ENCODE measurements at regions not wholly inside any gene's neighbourhood (a gene's known extent, or its start where the extent isn't known, plus 50 kb on each side); places are given as distances from the start of the nearest gene placed in this dataset.

DNA sequence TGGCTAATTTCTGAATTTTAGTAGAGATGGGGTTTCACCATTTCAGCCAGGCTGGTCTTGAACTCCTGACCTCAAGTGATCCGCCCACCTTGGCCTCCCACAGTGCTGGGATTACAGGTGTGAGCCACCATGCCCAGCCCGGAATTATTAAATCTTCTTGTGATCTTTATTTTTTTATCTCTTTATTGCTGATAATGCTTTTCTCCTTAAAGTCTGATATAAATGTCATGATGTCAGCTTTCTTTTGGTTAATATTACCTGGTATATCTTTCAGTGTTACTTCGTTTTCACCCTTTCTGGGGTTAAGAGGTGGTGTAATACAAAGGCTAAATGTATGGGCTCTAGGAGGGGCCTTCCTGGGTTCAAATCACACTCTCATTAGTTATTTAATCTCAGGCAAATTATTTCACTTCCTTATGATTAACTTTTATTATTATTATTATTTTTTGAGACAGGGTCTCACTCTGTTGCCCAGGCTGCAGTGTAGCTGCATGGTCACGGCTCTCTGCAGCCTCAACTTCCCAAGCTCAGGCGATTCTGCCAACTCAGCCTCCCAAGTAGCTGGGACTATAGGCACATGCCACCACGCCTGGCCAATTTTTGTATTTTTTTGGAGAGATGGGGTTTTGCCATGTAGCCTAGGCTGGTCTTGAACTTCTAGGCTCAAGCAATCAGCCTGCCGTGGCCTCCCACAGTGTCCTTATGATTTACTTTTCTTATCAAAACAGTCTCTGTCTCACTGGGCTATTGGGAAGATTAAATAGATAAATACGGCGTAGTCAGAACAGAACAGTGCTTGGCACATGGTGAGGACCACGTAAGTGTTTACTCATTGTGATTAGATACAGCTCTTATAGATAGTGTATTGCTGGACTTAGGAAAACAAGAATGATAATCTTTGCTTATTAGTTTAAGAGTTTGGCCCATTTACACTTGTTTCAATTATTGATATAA, 216.5 kb downstream of the URB2 start:
- TF ChIP-seq ZBTB48 (tag by site-specific recombination; IDR thresholded peaks at IDR 0.05) = no peak
- TF ChIP-seq, protein P1, sequence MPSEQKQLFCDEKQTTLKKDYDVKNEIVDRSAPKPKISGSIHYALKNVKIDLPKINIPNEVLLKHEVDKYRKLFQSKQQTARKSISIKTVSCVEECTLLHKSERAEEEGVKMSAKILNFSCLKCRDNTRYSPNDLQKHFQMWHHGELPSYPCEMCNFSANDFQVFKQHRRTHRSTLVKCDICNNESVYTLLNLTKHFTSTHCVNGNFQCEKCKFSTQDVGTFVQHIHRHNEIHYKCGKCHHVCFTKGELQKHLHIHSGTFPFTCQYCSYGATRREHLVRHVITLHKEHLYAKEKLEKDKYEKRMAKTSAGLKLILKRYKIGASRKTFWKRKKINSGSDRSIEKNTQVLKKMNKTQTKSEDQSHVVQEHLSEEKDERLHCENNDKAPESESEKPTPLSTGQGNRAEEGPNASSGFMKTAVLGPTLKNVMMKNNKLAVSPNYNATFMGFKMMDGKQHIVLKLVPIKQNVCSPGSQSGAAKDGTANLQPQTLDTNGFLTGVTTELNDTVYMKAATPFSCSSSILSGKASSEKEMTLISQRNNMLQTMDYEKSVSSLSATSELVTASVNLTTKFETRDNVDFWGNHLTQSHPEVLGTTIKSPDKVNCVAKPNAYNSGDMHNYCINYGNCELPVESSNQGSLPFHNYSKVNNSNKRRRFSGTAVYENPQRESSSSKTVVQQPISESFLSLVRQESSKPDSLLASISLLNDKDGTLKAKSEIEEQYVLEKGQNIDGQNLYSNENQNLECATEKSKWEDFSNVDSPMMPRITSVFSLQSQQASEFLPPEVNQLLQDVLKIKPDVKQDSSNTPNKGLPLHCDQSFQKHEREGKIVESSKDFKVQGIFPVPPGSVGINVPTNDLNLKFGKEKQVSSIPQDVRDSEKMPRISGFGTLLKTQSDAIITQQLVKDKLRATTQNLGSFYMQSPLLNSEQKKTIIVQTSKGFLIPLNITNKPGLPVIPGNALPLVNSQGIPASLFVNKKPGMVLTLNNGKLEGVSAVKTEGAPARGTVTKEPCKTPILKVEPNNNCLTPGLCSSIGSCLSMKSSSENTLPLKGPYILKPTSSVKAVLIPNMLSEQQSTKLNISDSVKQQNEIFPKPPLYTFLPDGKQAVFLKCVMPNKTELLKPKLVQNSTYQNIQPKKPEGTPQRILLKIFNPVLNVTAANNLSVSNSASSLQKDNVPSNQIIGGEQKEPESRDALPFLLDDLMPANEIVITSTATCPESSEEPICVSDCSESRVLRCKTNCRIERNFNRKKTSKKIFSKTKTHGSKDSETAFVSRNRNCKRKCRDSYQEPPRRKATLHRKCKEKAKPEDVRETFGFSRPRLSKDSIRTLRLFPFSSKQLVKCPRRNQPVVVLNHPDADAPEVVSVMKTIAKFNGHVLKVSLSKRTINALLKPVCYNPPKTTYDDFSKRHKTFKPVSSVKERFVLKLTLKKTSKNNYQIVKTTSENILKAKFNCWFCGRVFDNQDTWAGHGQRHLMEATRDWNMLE (tag by site-specific recombination; conservative IDR thresholded peaks at IDR 0.05; ENCODE audit: low read depth) = no peak
- TF ChIP-seq, protein P2, sequence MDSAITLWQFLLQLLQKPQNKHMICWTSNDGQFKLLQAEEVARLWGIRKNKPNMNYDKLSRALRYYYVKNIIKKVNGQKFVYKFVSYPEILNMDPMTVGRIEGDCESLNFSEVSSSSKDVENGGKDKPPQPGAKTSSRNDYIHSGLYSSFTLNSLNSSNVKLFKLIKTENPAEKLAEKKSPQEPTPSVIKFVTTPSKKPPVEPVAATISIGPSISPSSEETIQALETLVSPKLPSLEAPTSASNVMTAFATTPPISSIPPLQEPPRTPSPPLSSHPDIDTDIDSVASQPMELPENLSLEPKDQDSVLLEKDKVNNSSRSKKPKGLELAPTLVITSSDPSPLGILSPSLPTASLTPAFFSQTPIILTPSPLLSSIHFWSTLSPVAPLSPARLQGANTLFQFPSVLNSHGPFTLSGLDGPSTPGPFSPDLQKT (IDR thresholded peaks at IDR 0.05; ENCODE audit: borderline replicate concordance, low read depth, low read length) = no peak
- TF ChIP-seq ZNF521 (tag by site-specific recombination; IDR thresholded peaks at IDR 0.05) = no peak
- TF ChIP-seq CTCF (tag by site-specific recombination; IDR thresholded peaks at IDR 0.05) = no peak
- no peak for TF ChIP-seq ZNF561 (tag by site-specific recombination; IDR thresholded peaks at IDR 0.05; ENCODE audit: borderline replicate concordance)
- peak; percentile 91 for TF ChIP-seq ZNF121 (tag by site-specific recombination; IDR thresholded peaks at IDR 0.05)
- TF ChIP-seq ZBTB17 (tag by site-specific recombination; IDR thresholded peaks at IDR 0.05) = no peak
- TF ChIP-seq ZNF146 (tag by site-specific recombination; IDR thresholded peaks at IDR 0.05) = no peak
- TF ChIP-seq, protein P3, sequence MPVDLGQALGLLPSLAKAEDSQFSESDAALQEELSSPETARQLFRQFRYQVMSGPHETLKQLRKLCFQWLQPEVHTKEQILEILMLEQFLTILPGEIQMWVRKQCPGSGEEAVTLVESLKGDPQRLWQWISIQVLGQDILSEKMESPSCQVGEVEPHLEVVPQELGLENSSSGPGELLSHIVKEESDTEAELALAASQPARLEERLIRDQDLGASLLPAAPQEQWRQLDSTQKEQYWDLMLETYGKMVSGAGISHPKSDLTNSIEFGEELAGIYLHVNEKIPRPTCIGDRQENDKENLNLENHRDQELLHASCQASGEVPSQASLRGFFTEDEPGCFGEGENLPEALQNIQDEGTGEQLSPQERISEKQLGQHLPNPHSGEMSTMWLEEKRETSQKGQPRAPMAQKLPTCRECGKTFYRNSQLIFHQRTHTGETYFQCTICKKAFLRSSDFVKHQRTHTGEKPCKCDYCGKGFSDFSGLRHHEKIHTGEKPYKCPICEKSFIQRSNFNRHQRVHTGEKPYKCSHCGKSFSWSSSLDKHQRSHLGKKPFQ (tag by site-specific recombination; IDR thresholded peaks at IDR 0.05) = no peak
- no peak for TF ChIP-seq ZNF311 (tag by site-specific recombination; IDR thresholded peaks at IDR 0.05; ENCODE audit: borderline replicate concordance)
- TF ChIP-seq ZNF830 (tag by site-specific recombination; IDR thresholded peaks at IDR 0.05; ENCODE audit: low read depth) = no peak
- TF ChIP-seq, protein P4, sequence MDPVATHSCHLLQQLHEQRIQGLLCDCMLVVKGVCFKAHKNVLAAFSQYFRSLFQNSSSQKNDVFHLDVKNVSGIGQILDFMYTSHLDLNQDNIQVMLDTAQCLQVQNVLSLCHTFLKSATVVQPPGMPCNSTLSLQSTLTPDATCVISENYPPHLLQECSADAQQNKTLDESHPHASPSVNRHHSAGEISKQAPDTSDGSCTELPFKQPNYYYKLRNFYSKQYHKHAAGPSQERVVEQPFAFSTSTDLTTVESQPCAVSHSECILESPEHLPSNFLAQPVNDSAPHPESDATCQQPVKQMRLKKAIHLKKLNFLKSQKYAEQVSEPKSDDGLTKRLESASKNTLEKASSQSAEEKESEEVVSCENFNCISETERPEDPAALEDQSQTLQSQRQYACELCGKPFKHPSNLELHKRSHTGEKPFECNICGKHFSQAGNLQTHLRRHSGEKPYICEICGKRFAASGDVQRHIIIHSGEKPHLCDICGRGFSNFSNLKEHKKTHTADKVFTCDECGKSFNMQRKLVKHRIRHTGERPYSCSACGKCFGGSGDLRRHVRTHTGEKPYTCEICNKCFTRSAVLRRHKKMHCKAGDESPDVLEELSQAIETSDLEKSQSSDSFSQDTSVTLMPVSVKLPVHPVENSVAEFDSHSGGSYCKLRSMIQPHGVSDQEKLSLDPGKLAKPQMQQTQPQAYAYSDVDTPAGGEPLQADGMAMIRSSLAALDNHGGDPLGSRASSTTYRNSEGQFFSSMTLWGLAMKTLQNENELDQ (tag by site-specific recombination; IDR thresholded peaks at IDR 0.05; ENCODE audit: low read depth) = no peak
- no peak for TF ChIP-seq PRDM10 (tag by site-specific recombination; IDR thresholded peaks at IDR 0.05)

Measured in HEK293 (cell line).